ENCODE measurements at regions not wholly inside any gene's neighbourhood (a gene's known extent, or its start where the extent isn't known, plus 50 kb on each side); places are given as distances from the start of the nearest gene placed in this dataset.

- DNase-seq, result no peak
Observed at GRCh38 chr10:106457522-106457921, 707.0 kb downstream of the SORCS1 start.

- DNase-seq, result no peak
Observed at GRCh38 chr10:106454233-106454632, 710.3 kb downstream of the SORCS1 start.

GRCh38 chr10:106450966-106451365 lies 713.5 kb downstream of the SORCS1 start:
- DNase-seq, result no peak

GRCh38 chr10:106446920-106447319 lies 717.6 kb downstream of the SORCS1 start:
- DNase-seq, result no peak

GRCh38 chr10:106442223-106442622 lies 722.3 kb downstream of the SORCS1 start:
- DNase-seq, result no peak

DNA sequence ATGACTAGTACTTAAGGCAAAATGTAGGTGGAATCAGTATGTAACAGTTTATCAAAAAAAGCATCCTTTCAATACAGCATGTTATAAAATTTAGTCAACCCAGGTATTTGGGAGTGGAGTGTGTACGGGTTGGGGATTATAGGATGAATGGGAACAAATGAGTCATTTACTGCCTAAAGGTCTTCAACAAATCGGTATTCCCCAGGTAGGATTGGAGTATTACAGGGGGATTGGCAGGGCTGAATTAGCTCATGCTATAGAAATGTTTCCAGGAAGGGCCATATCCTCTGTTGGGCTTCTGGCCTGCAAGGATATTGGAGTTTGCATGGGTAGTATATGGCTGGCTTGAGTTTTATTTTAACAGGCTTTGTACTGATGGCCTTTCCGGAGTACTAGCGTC lies 723.7 kb downstream of the SORCS1 start:
- no peak for DNase-seq

DNA sequence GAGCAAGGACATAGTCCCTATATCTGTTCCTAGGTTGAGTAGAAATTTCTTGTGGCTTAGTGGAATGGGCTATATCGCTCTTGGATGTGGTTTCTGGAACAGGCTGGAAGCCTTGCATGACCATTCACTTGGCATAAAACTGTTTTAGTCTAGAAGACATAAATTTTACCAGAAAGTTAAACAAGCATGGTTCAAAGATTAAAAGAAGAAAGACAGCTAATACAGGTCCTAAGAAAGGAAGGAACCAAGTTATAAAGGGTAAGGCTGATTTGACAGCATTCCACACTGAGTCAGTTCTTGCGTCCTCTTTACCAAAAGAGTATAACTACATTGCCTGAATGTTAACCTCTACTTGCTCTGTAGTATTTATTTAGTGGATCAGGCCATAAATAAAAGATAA lies 724.2 kb downstream of the SORCS1 start:
- no peak for DNase-seq

- DNase-seq, result no peak
Observed at GRCh38 chr10:106439366-106439765, 725.1 kb downstream of the SORCS1 start.

- DNase-seq, result no peak
Observed at GRCh38 chr10:106438386-106438785, 726.1 kb downstream of the SORCS1 start.

GRCh38 chr10:106436123-106436715 lies 728.3 kb downstream of the SORCS1 start:
- no peak for DNase-seq

- no peak for DNase-seq
Observed at GRCh38 chr10:106435081-106435480, 729.4 kb downstream of the SORCS1 start.

DNA sequence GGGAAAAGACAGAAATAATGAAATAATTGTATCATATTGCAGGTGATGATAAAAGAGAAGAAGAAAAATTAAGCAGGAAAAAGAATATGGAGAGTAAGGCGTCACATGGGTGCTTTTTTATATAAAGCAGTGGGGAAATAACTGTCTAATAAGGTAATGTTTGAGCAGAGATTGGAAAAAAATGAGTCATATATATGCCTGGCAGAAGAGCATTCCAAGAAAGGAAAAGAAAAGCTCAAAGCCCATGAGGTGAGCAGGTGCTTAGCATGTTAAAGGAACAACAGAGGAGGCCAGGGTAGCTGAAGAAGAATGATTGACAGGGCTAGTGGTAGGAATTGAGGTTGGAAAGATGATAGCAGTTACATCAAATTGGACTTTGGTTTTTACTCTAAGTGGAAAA lies 739.5 kb downstream of the SORCS1 start:
- DNase-seq, result no peak

- DNase-seq, result no peak
Observed at GRCh38 chr10:106424054-106424453, 740.5 kb downstream of the SORCS1 start.

DNA sequence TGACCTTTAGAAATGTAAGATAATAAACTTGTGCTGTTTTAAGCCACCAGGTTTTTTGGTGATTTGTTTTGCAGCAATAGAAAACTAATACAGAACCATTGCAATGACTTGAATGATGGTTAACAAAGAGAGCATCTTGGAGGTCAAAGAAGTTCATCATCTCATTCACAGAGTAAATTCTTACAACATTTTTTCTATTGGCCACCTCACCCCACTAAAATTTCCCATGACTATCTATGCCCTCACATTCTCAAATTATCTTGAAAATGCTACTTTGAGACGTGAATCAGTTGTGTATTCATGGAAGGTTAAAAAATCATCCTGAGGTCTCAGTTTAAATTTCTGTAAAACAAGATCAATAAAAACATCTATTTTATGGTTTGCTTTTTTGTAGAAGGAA lies 754.2 kb downstream of the SORCS1 start:
- no peak for DNase-seq

DNA sequence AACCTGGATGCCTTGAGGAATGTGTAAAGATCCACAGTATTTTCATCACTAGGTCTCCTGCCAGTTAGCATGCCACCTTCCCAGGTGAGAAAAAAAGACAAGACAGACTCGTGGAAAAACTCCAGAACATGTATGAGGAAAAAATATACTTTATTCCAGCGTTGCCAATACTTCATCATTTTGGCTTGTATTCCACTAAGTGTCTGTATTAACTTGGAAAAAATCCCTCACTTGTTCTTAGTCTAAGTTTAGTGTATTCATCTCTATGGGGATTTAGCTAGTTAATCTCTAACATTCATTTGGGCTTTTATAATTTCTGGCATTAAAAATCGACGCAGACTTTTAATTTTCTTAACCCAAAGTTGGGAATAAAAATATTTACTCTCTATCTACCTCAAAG lies 759.4 kb downstream of the SORCS1 start:
- DNase-seq, result no peak

- DNase-seq, result no peak
Observed at GRCh38 chr10:106402458-106402857, 762.0 kb downstream of the SORCS1 start.

DNA sequence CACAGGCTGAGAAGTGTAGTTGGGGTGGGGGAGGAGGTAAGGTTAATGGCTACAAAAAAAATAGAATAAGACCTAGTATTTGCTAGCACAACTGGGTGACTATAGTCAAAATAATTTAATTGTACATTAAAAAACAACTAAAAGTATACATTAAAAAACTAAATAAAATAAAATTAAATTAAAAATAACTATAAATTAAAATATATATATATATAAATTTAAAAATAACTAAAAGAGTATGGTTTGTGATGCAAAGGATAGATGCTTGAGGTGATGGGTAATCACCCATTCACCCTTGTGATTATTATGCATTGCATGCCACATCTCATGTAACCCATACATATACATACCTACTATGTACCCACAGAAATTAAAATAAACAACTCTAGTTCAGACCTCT lies 762.5 kb downstream of the SORCS1 start:
- DNase-seq, result no peak

- peak; percentile 2 for DNase-seq
Observed at GRCh38 chr10:106401161-106401560, 763.3 kb downstream of the SORCS1 start.

DNA sequence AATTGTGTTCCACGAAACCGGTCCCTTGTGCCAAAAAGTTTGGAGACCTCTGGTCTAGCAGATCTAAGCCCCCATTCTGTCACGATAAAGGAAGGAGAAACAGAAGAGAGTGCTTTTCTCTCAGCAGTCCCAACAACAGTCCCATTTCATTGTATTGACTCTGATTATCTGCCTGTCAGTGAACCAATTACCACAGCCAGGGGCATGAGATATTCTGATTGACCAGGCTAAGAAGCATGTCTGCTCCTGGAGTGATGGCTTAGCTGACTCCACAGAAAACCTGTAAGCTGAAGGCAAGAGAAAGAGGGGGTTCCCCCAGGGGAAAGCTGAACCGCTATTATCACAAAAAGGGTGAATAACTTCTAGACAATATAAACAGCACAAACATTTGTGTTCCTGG lies 765.4 kb downstream of the SORCS1 start:
- DNase-seq, result no peak

GRCh38 chr10:106396192-106396591 lies 768.3 kb downstream of the SORCS1 start:
- DNase-seq, result no peak

DNA sequence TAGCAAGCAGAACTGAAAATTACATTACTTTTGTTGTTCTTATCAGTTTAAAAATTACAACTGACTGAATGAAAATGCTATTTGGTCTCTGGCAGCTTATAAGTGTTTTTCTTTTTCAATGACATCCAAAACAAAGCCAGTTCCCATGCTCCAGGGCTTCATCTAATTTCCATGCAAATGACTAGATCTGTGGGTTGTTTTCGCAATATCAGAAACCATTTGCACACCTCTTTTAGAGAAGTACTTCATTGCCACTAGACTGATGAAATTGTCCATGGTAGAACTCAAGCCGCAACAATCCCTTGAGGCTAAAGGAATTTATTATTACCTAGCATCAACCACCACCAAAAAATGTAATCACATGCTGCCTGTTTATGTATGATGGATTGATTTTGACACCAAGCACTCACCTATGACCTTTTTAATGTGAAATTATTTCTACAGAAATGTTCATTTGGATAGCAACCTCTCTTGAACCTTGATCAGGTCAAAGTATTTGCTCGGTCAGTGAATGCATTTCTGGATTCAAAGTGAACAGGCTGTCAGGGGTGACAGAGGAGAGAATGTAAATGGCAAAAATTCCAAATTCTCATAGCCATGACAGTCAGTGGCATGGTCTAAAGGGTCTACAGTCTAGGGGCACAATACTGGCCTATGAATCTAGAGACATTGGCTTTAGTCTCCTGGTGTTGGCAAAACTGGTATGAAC lies 769.3 kb downstream of the SORCS1 start:
- DNase-seq, result no peak

GRCh38 chr10:106392778-106393177 lies 771.7 kb downstream of the SORCS1 start:
- DNase-seq, result no peak

DNA sequence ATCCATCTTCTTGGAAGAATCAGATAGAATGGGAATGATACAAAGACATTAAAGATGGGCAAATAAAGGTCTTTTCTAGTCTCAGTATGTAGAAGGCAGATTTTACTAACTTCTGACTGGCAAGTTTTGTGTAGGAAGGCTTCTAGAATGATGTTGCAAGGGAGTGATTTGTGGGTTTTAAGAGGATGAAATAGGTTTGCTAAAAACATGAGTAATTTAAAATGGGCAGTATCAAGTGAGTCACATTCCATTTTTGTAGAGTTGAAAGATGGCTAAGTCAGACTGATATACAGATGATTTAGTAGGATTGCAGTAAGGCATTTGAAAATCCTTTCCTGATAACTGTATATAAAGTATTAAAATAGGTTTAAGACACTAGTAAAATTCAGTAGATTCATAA lies 777.4 kb downstream of the SORCS1 start:
- DNase-seq, result no peak

- no peak for DNase-seq
Observed at GRCh38 chr10:106384496-106384895, 780.0 kb downstream of the SORCS1 start.

DNA sequence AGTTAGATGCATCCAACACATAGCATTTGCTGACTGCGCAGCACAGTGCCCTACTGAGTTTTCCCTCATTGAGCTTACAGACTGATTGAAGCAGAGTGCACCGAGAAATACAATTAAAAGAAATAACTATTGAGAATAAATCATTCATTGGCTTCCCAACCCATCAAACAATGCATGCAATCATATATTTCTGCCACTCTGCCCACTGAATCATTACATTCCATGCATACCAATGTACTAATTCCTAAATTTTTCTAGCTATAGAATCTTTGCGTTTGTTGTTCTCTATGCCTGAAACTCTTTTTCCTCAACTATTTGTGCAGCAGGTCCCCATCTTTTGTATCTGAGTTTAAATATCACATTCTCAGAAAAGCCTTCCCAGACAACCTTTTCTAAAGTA lies 783.8 kb downstream of the SORCS1 start:
- DNase-seq, result no peak
